ENCODE measurements at regions not wholly inside any gene's neighbourhood (a gene's known extent, or its start where the extent isn't known, plus 50 kb on each side); places are given as distances from the start of the nearest gene placed in this dataset.
"Not testable (repeated sequence)": the region's sequence is repeated elsewhere in the genome, so short reads cannot be mapped to it uniquely, and the experiment has no call there.

DNA sequence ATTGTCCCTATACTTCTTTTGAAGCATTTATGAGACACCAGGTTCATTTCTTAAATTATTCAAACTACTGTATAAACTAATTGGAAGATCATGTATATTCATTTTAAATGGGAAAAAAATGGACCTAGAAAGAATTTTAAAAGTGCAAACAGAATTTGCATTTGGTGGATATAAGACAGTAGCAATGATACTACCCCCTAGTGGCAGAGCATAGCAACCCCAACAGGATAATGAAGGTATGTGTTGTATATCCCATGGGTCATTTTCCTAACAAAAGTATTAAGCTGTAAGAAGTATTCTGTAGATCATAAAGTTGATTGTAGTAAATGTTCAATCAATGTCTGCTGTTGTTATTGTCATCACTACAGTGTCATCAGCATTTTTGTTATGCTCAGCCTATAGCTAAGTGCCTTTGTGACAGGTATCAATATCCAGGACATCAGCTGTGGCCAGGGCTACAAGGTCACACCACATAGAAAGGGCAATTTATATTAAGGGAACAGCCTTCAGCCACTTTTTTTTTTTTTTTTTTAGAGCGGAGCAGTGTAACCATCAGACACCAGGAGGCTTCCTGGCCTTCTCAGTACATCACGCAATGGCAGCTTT, 175.8 kb downstream of the FOXB1 start:
- no peaks in the 10 kb centered on the region for H4K20me1 ChIP-seq (ENCODE audit: control insufficient read depth, insufficient read depth)
- in situ Hi-C loops (cut with MboI) (loop anchor here (10.0 to 25.0 kb wide), 2 partner anchors 268 to 465 kb away; no protein-coding TSS in a partner anchor), intact Hi-C loops (cut with micrococcal nuclease; ENCODE audit: unreplicated experiment) (loop anchor here (1.0 to 10.0 kb wide), 3 partner anchors 263 to 485 kb away; no protein-coding TSS in a partner anchor)
- TF ChIP-seq RAD21 (IDR thresholded peaks at IDR 0.05; ENCODE audit: insufficient read depth, low read depth, low read length) (peak; percentile 80), SUZ12 (IDR thresholded peaks at IDR 0.05; ENCODE audit: unreplicated experiment) (no peak), POU2F2 (IDR thresholded peaks at IDR 0.05; ENCODE audit: borderline replicate concordance, low read depth, low read length) (0 out of 3 replicates have a peak, but pooled peaks have one; percentile 23), MXI1 (IDR thresholded peaks at IDR 0.05; ENCODE audit: low read depth, low read length) (no peak), SMC3 (IDR thresholded peaks at IDR 0.05; ENCODE audit: borderline replicate concordance, low read length) (peak; percentile 91)
- TF ChIP-seq, protein P1, sequence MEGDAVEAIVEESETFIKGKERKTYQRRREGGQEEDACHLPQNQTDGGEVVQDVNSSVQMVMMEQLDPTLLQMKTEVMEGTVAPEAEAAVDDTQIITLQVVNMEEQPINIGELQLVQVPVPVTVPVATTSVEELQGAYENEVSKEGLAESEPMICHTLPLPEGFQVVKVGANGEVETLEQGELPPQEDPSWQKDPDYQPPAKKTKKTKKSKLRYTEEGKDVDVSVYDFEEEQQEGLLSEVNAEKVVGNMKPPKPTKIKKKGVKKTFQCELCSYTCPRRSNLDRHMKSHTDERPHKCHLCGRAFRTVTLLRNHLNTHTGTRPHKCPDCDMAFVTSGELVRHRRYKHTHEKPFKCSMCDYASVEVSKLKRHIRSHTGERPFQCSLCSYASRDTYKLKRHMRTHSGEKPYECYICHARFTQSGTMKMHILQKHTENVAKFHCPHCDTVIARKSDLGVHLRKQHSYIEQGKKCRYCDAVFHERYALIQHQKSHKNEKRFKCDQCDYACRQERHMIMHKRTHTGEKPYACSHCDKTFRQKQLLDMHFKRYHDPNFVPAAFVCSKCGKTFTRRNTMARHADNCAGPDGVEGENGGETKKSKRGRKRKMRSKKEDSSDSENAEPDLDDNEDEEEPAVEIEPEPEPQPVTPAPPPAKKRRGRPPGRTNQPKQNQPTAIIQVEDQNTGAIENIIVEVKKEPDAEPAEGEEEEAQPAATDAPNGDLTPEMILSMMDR (IDR thresholded peaks at IDR 0.05 in 2 of 3, conservative IDR thresholded peaks at IDR 0.05 in 1 of 3; ENCODE audit: control insufficient read depth in 2 of 3, extremely low read depth in 1 of 3, insufficient read depth in 1 of 3, low read depth in 3 of 3, low read length in 3 of 3) = peak; percentile 73 to 80 (median 77)
- no peaks in the 10 kb centered on the region for H3K4me1 ChIP-seq (ENCODE audit: control insufficient read depth, insufficient read depth, low read length)
- no TSS peak for BruUV-seq (replicated peaks)
- no peak overlapping the region for H2AFZ ChIP-seq (ENCODE audit: control insufficient read depth, low read depth, low read length)
- H3K79me2 ChIP-seq (ENCODE audit: control insufficient read depth, insufficient read depth, low read length) = no peaks in the 10 kb centered on the region
- DNase-seq (ENCODE audit: low read depth, low spot score) (peak; percentile 3), ATAC-seq (peak; percentile 68), FAIRE-seq (peak; percentile 65)
- no peak overlapping the region for H3K4me3 ChIP-seq
- no CpG with 5 or more reads among the region's 2 CpGs for WGBS (ENCODE audit: insufficient coverage, insufficient replicate concordance, low lambda C conversion rate, missing lambda C conversion rate)
- peaks cover 0 to 4% of the 10 kb centered on the region in 2 experiments; a peak in 1 of 4 replicates for H3K27me3 ChIP-seq (replicated peaks in 1 of 2; ENCODE audit: control insufficient read depth in 2 of 2, insufficient read depth in 2 of 2, low read length in 1 of 2)
- H3K36me3 ChIP-seq (ENCODE audit: control insufficient read depth in 2 of 2, insufficient read depth in 2 of 2, low read length in 1 of 2) = no peaks in the 10 kb centered on the region
- POLR2A ChIA-PET = interaction anchor here (0.7 kb wide), 1 partner anchor 215 kb away, joined by 3 read pairs; no protein-coding TSS in a partner anchor
- CTCF ChIA-PET = interaction anchor here (0.6 to 7.1 kb wide), 28 partner anchors 8 to 1674 kb away, joined by 3 to 59 read pairs (median 4); partner anchors contain the start of gene BNIP2
- no peak overlapping the region for H3K9ac ChIP-seq (ENCODE audit: control insufficient read depth, insufficient read depth, low read length)
- no peak overlapping the region for H3K4me2 ChIP-seq (ENCODE audit: control insufficient read depth, insufficient read depth)
- no peaks in the 10 kb centered on the region for H3K9me3 ChIP-seq (replicated peaks; ENCODE audit: control insufficient read depth, insufficient read depth, low read length)
- RAD21 ChIA-PET (ENCODE audit: unreplicated experiment) = interaction anchor here (0.6 to 2.3 kb wide), 8 partner anchors 32 to 647 kb away, joined by 3 to 11 read pairs (median 6); no protein-coding TSS in a partner anchor
- SMC1A ChIA-PET (ENCODE audit: uncharacterized antibody, unreplicated experiment) = interaction anchor here (0.6 to 2.4 kb wide), 11 partner anchors 9 to 488 kb away, joined by 3 to 12 read pairs (median 4); no protein-coding TSS in a partner anchor
- H3K27ac ChIP-seq (ENCODE audit: control insufficient read depth, insufficient read depth) = no peak overlapping the region

DNA sequence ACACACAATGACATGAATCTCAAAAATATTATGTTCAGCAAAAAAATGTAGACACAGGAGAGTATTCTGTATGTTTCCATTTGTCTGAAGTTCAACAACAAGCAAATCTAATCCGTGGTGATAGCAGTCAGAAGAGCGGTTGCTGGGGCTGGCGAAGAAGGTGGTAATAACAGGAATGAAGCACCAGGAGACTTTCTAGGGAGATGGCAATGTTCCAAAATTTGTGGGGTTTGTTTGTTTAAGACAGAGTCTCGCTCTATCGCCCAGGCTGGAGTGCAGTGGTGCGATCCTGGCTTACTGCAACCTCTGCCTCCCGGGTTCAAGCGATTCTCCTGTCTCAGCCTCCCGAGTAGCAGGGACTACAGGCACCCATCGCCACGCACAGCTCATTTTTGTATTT, 177.8 kb downstream of the FOXB1 start:
- H4K20me1 ChIP-seq (ENCODE audit: control insufficient read depth, insufficient read depth); H3K4me3 ChIP-seq; H3K36me3 ChIP-seq (ENCODE audit: control insufficient read depth in 2 of 2, insufficient read depth in 2 of 2, low read length in 1 of 2); RAD21 ChIA-PET (ENCODE audit: unreplicated experiment); BruUV-seq (replicated peaks); H3K27ac ChIP-seq (ENCODE audit: control insufficient read depth, insufficient read depth); ATAC-seq; H3K79me2 ChIP-seq (ENCODE audit: control insufficient read depth, insufficient read depth, low read length); H3K27me3 ChIP-seq (replicated peaks in 1 of 2; ENCODE audit: control insufficient read depth in 2 of 2, insufficient read depth in 2 of 2, low read length in 1 of 2); FAIRE-seq; H3K4me1 ChIP-seq (ENCODE audit: control insufficient read depth, insufficient read depth, low read length); POLR2A ChIA-PET; H3K4me2 ChIP-seq (ENCODE audit: control insufficient read depth, insufficient read depth); H3K9me3 ChIP-seq (replicated peaks; ENCODE audit: control insufficient read depth, insufficient read depth, low read length); SMC1A ChIA-PET (ENCODE audit: uncharacterized antibody, unreplicated experiment); H2AFZ ChIP-seq (ENCODE audit: control insufficient read depth, low read depth, low read length); H3K9ac ChIP-seq (ENCODE audit: control insufficient read depth, insufficient read depth, low read length); DNase-seq (ENCODE audit: low read depth, low spot score): not testable (repeated sequence)
- intact Hi-C loops (cut with micrococcal nuclease; ENCODE audit: unreplicated experiment) = loop anchor here (5.0 to 10.0 kb wide), 2 partner anchors 455 to 487 kb away; no protein-coding TSS in a partner anchor
- in situ Hi-C loops (cut with MboI) = loop anchor here (10.0 to 25.0 kb wide), 2 partner anchors 270 to 467 kb away; no protein-coding TSS in a partner anchor
- 55% methylated on average over 11 of the region's 11 CpGs for WGBS (ENCODE audit: insufficient coverage, insufficient replicate concordance, low lambda C conversion rate, missing lambda C conversion rate)
- CTCF ChIA-PET = interaction anchor here (0.6 to 7.1 kb wide), 2 partner anchors 19 to 265 kb away, joined by 3 to 59 read pairs; no protein-coding TSS in a partner anchor

Data from GM12878 (cell line).